Neural cell (in vitro differentiated cells): ENCODE measurements at regions not wholly inside any gene's neighbourhood (a gene's known extent, or its start where the extent isn't known, plus 50 kb on each side); places are given as distances from the start of the nearest gene placed in this dataset.

Source experiments
- POLR2AphosphoS5 ChIP-seq: IDR thresholded peaks from 2 replicates; pipeline ENCODE4 v1.6.1; 2012
- TF ChIP-seq, protein P1 (sequence below): fragments of 450-650 bp; IDR thresholded peaks from 2 replicates; pipeline ENCODE4 v1.5.1; 2014; ENCODE audit warnings: antibody characterized with exemption, mild to moderate bottlenecking, moderate library complexity; ENCODE audit not compliant: poor library complexity, severe bottlenecking
- TF ChIP-seq, protein P2 (sequence below): IDR thresholded peaks from 2 replicates; pipeline ENCODE4 v1.6.1; 2012; ENCODE audit warnings: borderline replicate concordance

DNA sequence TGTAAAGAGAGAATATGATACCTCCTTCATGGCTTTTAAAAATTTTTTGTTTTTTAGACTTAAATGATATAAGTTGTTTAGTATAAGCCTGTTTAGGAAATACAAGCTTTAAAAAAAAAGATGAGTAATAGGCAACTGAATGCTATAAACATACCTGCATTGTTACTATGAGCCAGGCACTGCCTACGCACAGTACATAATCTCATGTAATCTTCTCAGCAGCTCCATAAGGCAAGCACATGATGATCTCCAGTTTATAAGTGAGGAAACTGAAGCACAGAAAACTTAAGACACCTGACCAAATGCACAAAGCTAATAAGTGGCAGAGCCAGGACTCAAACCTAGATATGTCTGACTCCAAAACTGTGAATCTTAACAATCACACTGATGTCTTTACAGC lies 156.3 kb upstream of the SLC1A4 start:
- TF ChIP-seq, protein P1, sequence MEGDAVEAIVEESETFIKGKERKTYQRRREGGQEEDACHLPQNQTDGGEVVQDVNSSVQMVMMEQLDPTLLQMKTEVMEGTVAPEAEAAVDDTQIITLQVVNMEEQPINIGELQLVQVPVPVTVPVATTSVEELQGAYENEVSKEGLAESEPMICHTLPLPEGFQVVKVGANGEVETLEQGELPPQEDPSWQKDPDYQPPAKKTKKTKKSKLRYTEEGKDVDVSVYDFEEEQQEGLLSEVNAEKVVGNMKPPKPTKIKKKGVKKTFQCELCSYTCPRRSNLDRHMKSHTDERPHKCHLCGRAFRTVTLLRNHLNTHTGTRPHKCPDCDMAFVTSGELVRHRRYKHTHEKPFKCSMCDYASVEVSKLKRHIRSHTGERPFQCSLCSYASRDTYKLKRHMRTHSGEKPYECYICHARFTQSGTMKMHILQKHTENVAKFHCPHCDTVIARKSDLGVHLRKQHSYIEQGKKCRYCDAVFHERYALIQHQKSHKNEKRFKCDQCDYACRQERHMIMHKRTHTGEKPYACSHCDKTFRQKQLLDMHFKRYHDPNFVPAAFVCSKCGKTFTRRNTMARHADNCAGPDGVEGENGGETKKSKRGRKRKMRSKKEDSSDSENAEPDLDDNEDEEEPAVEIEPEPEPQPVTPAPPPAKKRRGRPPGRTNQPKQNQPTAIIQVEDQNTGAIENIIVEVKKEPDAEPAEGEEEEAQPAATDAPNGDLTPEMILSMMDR = no peak
- TF ChIP-seq, protein P2, sequence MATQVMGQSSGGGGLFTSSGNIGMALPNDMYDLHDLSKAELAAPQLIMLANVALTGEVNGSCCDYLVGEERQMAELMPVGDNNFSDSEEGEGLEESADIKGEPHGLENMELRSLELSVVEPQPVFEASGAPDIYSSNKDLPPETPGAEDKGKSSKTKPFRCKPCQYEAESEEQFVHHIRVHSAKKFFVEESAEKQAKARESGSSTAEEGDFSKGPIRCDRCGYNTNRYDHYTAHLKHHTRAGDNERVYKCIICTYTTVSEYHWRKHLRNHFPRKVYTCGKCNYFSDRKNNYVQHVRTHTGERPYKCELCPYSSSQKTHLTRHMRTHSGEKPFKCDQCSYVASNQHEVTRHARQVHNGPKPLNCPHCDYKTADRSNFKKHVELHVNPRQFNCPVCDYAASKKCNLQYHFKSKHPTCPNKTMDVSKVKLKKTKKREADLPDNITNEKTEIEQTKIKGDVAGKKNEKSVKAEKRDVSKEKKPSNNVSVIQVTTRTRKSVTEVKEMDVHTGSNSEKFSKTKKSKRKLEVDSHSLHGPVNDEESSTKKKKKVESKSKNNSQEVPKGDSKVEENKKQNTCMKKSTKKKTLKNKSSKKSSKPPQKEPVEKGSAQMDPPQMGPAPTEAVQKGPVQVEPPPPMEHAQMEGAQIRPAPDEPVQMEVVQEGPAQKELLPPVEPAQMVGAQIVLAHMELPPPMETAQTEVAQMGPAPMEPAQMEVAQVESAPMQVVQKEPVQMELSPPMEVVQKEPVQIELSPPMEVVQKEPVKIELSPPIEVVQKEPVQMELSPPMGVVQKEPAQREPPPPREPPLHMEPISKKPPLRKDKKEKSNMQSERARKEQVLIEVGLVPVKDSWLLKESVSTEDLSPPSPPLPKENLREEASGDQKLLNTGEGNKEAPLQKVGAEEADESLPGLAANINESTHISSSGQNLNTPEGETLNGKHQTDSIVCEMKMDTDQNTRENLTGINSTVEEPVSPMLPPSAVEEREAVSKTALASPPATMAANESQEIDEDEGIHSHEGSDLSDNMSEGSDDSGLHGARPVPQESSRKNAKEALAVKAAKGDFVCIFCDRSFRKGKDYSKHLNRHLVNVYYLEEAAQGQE = no peak
- no peak for TF ChIP-seq POLR2AphosphoS5
